ENCODE measurements at regions not wholly inside any gene's neighbourhood (a gene's known extent, or its start where the extent isn't known, plus 50 kb on each side); places are given as distances from the start of the nearest gene placed in this dataset.
"Not testable (repeated sequence)": the region's sequence is repeated elsewhere in the genome, so short reads cannot be mapped to it uniquely, and the experiment has no call there.

- no peaks in the 10 kb centered on the region for H3K27me3 Mint-ChIP-seq
- no peak for DNase-seq (ENCODE audit: extremely low spot score, unreplicated experiment)
Measured at GRCh38 chr12:83933615-83934014, 979.0 kb downstream of the SLC6A15 start.

GRCh38 chr12:83932011-83932410 lies 980.6 kb downstream of the SLC6A15 start:
- Mint-ChIP-seq H3K27ac (no peak overlapping the region), H3K36me3 (no peaks in the 10 kb centered on the region), H3K9me3 (no peaks in the 10 kb centered on the region), H3K27me3 (no peaks in the 10 kb centered on the region), H3K4me1 (ENCODE audit: unreplicated experiment) (no peaks in the 10 kb centered on the region), H3K4me3 (no peak overlapping the region)
- no peak for DNase-seq (ENCODE audit: extremely low spot score, unreplicated experiment)
- no peak for TF ChIP-seq CTCF (conservative IDR thresholded peaks at IDR 0.05)

More at GRCh38 chr12:83933615-83934014, 979.0 kb downstream of the SLC6A15 start:
- Mint-ChIP-seq H3K27ac (no peak overlapping the region), H3K9me3 (no peaks in the 10 kb centered on the region), H3K36me3 (no peaks in the 10 kb centered on the region), H3K4me3 (no peak overlapping the region), H3K4me1 (ENCODE audit: unreplicated experiment) (no peaks in the 10 kb centered on the region)
- TF ChIP-seq CTCF (conservative IDR thresholded peaks at IDR 0.05), result no peak

- no peak overlapping the region for H3K4me3 Mint-ChIP-seq
- H3K36me3 Mint-ChIP-seq, result no peaks in the 10 kb centered on the region
- no peak overlapping the region for H3K27ac Mint-ChIP-seq
- TF ChIP-seq CTCF (conservative IDR thresholded peaks at IDR 0.05), result no peak
- H3K9me3 Mint-ChIP-seq, result no peaks in the 10 kb centered on the region
- H3K4me1 Mint-ChIP-seq (ENCODE audit: unreplicated experiment), result no peaks in the 10 kb centered on the region
- H3K27me3 Mint-ChIP-seq, result no peaks in the 10 kb centered on the region
- no peak for DNase-seq (ENCODE audit: extremely low spot score, unreplicated experiment)
Measured at GRCh38 chr12:83931451-83931850, 981.1 kb downstream of the SLC6A15 start.

- H3K9me3 Mint-ChIP-seq; H3K27ac Mint-ChIP-seq; H3K27me3 Mint-ChIP-seq; H3K4me3 Mint-ChIP-seq; H3K36me3 Mint-ChIP-seq; DNase-seq (ENCODE audit: extremely low spot score, unreplicated experiment); H3K4me1 Mint-ChIP-seq (ENCODE audit: unreplicated experiment): not testable (repeated sequence)
Measured at GRCh38 chr12:83929792-83930191, 982.8 kb downstream of the SLC6A15 start.

GRCh38 chr12:83920821-83921547 lies 991.6 kb downstream of the SLC6A15 start:
- H3K9me3 Mint-ChIP-seq, result no peaks in the 10 kb centered on the region

More at GRCh38 chr12:83920821-83921547, 991.6 kb downstream of the SLC6A15 start:
- no peak for TF ChIP-seq CTCF (conservative IDR thresholded peaks at IDR 0.05)
- no peaks in the 10 kb centered on the region for H3K27me3 Mint-ChIP-seq
- no peaks in the 10 kb centered on the region for H3K36me3 Mint-ChIP-seq
- no peak for DNase-seq (ENCODE audit: extremely low spot score, unreplicated experiment)
- H3K27ac Mint-ChIP-seq, result no peak overlapping the region
- no peak overlapping the region for H3K4me3 Mint-ChIP-seq
- no peaks in the 10 kb centered on the region for H3K4me1 Mint-ChIP-seq (ENCODE audit: unreplicated experiment)

Data from type B pancreatic cell (in vitro differentiated cells).